Aorta (tissue), 5 donors: ENCODE measurements at regions not wholly inside any gene's neighbourhood (a gene's known extent, or its start where the extent isn't known, plus 50 kb on each side); places are given as distances from the start of the nearest gene placed in this dataset.

Source experiments
- ATAC-seq: fragments of 200-7000 bp; cut with Tn5 transposase; one replicate; pipeline ENCODE4 v1.9.1; 2022; ENCODE audit warnings: moderate library complexity; ENCODE audit not compliant: low FRiP score
- DNase-seq, 2 donors: peaks; one replicate each; pipeline ENCODE4 v3.0.0-alpha.2; 2020
- H3K27ac ChIP-seq, 2 donors: one replicate each; pipeline ENCODE4 v1.5.1; 2013; ENCODE audit warnings: low read length in 2 of 2, mild to moderate bottlenecking in 2 of 2, moderate library complexity in 2 of 2, control low read depth in 1 of 2, inconsistent platforms in 1 of 2, low read depth in 1 of 2
- H3K27me3 ChIP-seq, 2 donors: one replicate each; pipeline ENCODE4 v1.6.1; 2013; ENCODE audit warnings: control low read depth in 1 of 2, low read length in 1 of 2, mild to moderate bottlenecking in 1 of 2, moderate library complexity in 1 of 2; ENCODE audit not compliant: insufficient read depth in 2 of 2, control insufficient read depth in 1 of 2
- H3K36me3 ChIP-seq, 2 donors: one replicate each; pipeline ENCODE4 v1.6.1; 2013; ENCODE audit warnings: control low read depth in 1 of 2, low read length in 1 of 2, mild to moderate bottlenecking in 1 of 2; ENCODE audit not compliant: insufficient read depth in 2 of 2, control insufficient read depth in 1 of 2
- H3K4me1 ChIP-seq, 2 donors: one replicate each; pipeline ENCODE4 v1.6.1; 2013; ENCODE audit warnings: low read length in 2 of 2, control low read depth in 1 of 2, mild to moderate bottlenecking in 1 of 2, moderate library complexity in 1 of 2; ENCODE audit not compliant: insufficient read depth in 2 of 2, control insufficient read depth in 1 of 2
- H3K4me3 ChIP-seq, 2 donors: one replicate each; pipeline ENCODE4 v1.5.1; 2013; ENCODE audit warnings: low read length in 2 of 2, control low read depth in 1 of 2, mild to moderate bottlenecking in 1 of 2
- H3K9me3 ChIP-seq: one replicate; pipeline ENCODE4 v1.6.1; 2013; ENCODE audit warnings: mild to moderate bottlenecking, low read length; ENCODE audit not compliant: control insufficient read depth
- WGBS, 2 donors: extraction: QIAGEN DNeasy Blood & Tissue Kit; methylation state at CpG; one replicate each; pipeline ENCODE4 v1.1.7; 2013; 5-methylcytosine and 5-hydroxymethylcytosine counted together
- intact Hi-C, 2 donors: fragments of 100-400 bp; cut with DNase I; formaldehyde crosslinking; loops; one replicate each; pipeline versions ENCODE4 v1.14.2 to v1.15.0; 2022
- donor health status: healthy with polysubstance abuse.
- donor health status: Bipolar disorder and iron deficiency.
- donor health status: DM: no; HTN: no; CAD: no.
- donor health status: DM: no; HTN: no; CAD: no.
- donor health status: DM: yes; HTN: yes; CAD: no.

GRCh38 chrX:121128925-121129877 lies 81.8 kb downstream of the GLUD2 start:
- DNase-seq: no peak

GRCh38 chrX:121132675-121133074 lies 85.3 kb downstream of the GLUD2 start:
- H3K4me1 ChIP-seq: no peaks in the 10 kb centered on the region
- ATAC-seq: no peak
- DNase-seq: no peak
- H3K27ac ChIP-seq: no peak overlapping the region
- H3K9me3 ChIP-seq: no peaks in the 10 kb centered on the region
- no peak overlapping the region for H3K4me3 ChIP-seq
- no peaks in the 10 kb centered on the region for H3K36me3 ChIP-seq
- 19 to 29% methylated on average over 6 of the region's 6 CpGs for WGBS, 2 donors
- intact Hi-C loops: no loop called here
- no peaks in the 10 kb centered on the region for H3K27me3 ChIP-seq

More at GRCh38 chrX:121128925-121129877, 81.8 kb downstream of the GLUD2 start:
- WGBS, 2 donors: 80 to 91% methylated on average over 5 of the region's 5 CpGs
- Histone ChIP-seq H3K27me3 (no peaks in the 10 kb centered on the region), H3K27ac (no peak overlapping the region), H3K36me3 (no peaks in the 10 kb centered on the region), H3K9me3 (no peaks in the 10 kb centered on the region), H3K4me1 (no peaks in the 10 kb centered on the region), H3K4me3 (no peak overlapping the region)
- intact Hi-C loops: no loop called here
- ATAC-seq: no peak

GRCh38 chrX:121135488-121136207 lies 88.2 kb downstream of the GLUD2 start:
- WGBS, 2 donors: 68 to 80% methylated on average over 8 of the region's 8 CpGs
- no peaks in the 10 kb centered on the region for H3K36me3 ChIP-seq
- H3K9me3 ChIP-seq: no peaks in the 10 kb centered on the region
- DNase-seq (no peak), ATAC-seq (no peak)
- intact Hi-C loops: no loop called here
- H3K27ac ChIP-seq: no peak overlapping the region
- H3K4me3 ChIP-seq: no peak overlapping the region
- H3K27me3 ChIP-seq: no peaks in the 10 kb centered on the region
- H3K4me1 ChIP-seq: no peaks in the 10 kb centered on the region

GRCh38 chrX:121146059-121146628 lies 98.7 kb downstream of the GLUD2 start:
- H3K4me1 ChIP-seq: no peaks in the 10 kb centered on the region
- ATAC-seq: no peak
- intact Hi-C loops: loop anchor here in 1 of 2 donors (2.0 kb wide), 1 partner anchor 51 kb away; no protein-coding TSS in a partner anchor

GRCh38 chrX:121150217-121150616 lies 102.8 kb downstream of the GLUD2 start:
- no peak overlapping the region for H3K4me3 ChIP-seq
- H3K27me3 ChIP-seq: no peaks in the 10 kb centered on the region
- ATAC-seq (no peak), DNase-seq (no peak)
- no peaks in the 10 kb centered on the region for H3K36me3 ChIP-seq
- no peak overlapping the region for H3K27ac ChIP-seq
- no peaks in the 10 kb centered on the region for H3K9me3 ChIP-seq
- intact Hi-C loops: no loop called here
- no peaks in the 10 kb centered on the region for H3K4me1 ChIP-seq
- 41 to 92% methylated on average over 1 of the region's 1 CpG for WGBS, 2 donors

More at GRCh38 chrX:121146059-121146628, 98.7 kb downstream of the GLUD2 start:
- Histone ChIP-seq H3K9me3 (no peaks in the 10 kb centered on the region), H3K27ac (no peak overlapping the region), H3K36me3 (no peaks in the 10 kb centered on the region), H3K27me3 (no peaks in the 10 kb centered on the region), H3K4me3 (no peak overlapping the region)
- no peak for DNase-seq

- intact Hi-C loops: no loop called here
- ATAC-seq (no peak), DNase-seq (no peak)
- no peak overlapping the region for H3K27ac ChIP-seq
- 71 to 94% methylated on average over 4 of the region's 4 CpGs for WGBS, 2 donors
- H3K36me3 ChIP-seq: no peaks in the 10 kb centered on the region
- H3K27me3 ChIP-seq: no peaks in the 10 kb centered on the region
- no peaks in the 10 kb centered on the region for H3K4me1 ChIP-seq
- no peaks in the 10 kb centered on the region for H3K9me3 ChIP-seq
- H3K4me3 ChIP-seq: no peak overlapping the region
Measured at GRCh38 chrX:121151293-121151692, 103.9 kb downstream of the GLUD2 start.

GRCh38 chrX:121154858-121155404 lies 107.5 kb downstream of the GLUD2 start:
- no peak for ATAC-seq
- Histone ChIP-seq H3K4me3 (no peak overlapping the region), H3K36me3 (no peaks in the 10 kb centered on the region), H3K9me3 (no peaks in the 10 kb centered on the region), H3K27ac (no peak overlapping the region), H3K27me3 (no peaks in the 10 kb centered on the region), H3K4me1 (no peaks in the 10 kb centered on the region)
- intact Hi-C loops: no loop called here
- DNase-seq: no peak
- WGBS, 2 donors: 73 to 91% methylated on average over 13 of the region's 13 CpGs

GRCh38 chrX:121160987-121161386 lies 113.6 kb downstream of the GLUD2 start:
- Histone ChIP-seq H3K9me3 (no peaks in the 10 kb centered on the region), H3K27me3 (no peaks in the 10 kb centered on the region), H3K27ac (no peak overlapping the region), H3K36me3 (no peaks in the 10 kb centered on the region), H3K4me1 (no peaks in the 10 kb centered on the region), H3K4me3 (no peak overlapping the region)
- DNase-seq (no peak), ATAC-seq (no peak)
- intact Hi-C loops: no loop called here
- WGBS, 2 donors: 23 to 39% methylated on average over 4 of the region's 4 CpGs
